Inflammatory macrophage treated with lipopolysaccharide for 4 hours (primary cell): ENCODE measurements at regions not wholly inside any gene's neighbourhood (a gene's known extent, or its start where the extent isn't known, plus 50 kb on each side); places are given as distances from the start of the nearest gene placed in this dataset.

ENCODE experiments used
- DNase-seq: peaks from one replicate; pipeline ENCODE4 v3.0.0-alpha.2; 2020

GRCh38 chr15:97525809-97526208 lies 434.7 kb upstream of the ARRDC4 start:
- no peak for DNase-seq

DNA sequence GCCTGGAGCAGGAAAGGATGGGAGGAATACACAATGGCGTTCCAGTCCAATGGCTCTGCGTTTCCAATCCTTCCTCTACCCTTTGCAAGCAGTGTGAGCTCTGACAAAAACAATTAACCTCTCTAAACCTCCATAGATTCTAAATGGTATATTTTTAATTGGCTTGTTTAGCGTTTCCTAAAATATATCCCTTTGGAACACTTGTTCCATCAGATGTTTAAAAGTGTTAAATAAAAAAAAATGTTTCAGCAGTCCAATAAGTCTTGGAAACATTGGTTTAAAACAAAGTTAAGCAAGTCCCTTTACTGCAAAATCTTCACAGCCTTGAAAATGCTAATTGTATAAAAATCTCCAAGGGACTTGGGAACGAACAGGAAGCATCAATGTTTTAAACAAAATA lies 432.3 kb upstream of the ARRDC4 start:
- no peak for DNase-seq

- peak; percentile 30 for DNase-seq
Measured at GRCh38 chr15:97545799-97546198, 414.7 kb upstream of the ARRDC4 start.

GRCh38 chr15:97547381-97547780 lies 413.1 kb upstream of the ARRDC4 start:
- no peak for DNase-seq

DNA sequence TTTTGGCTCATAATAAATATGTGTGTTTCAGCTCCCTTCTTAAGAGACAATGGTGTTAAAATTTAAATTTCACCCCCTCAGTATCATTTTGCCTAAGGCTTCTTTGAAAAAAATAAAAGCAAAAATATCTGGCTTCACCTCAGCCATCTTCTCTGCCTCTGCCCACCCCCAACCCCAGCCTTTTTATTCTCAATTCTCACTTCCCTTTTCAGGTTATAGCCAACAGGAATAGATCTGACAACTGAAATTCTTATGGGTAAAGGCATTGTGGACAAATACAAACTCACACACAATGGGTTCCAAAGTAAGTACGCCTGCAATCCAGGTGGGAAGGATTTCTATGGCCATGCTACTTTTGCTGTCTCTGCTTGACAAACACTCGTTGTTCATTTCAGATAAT lies 399.0 kb upstream of the ARRDC4 start:
- no peak for DNase-seq

- no peak for DNase-seq
Measured at GRCh38 chr15:97563516-97563915, 397.0 kb upstream of the ARRDC4 start.

DNA sequence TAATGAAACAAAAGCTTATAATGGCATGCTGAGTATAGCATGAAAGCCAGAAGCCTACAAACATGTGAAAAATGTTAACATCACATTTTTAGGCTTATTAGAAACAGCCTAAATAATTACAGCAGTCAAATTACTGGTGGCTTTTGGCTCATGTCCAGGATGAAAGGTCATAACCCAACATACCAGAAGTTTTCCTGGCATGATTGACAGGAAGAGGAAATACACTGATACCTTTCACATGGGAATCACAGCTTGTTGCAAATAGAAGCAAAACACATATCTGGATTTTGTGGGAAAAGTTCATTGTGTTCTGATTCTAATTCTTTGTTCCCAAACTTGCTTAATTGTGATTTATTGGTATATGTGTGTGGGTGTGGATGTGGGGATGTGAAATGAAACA lies 393.5 kb upstream of the ARRDC4 start:
- DNase-seq, result no peak

DNA sequence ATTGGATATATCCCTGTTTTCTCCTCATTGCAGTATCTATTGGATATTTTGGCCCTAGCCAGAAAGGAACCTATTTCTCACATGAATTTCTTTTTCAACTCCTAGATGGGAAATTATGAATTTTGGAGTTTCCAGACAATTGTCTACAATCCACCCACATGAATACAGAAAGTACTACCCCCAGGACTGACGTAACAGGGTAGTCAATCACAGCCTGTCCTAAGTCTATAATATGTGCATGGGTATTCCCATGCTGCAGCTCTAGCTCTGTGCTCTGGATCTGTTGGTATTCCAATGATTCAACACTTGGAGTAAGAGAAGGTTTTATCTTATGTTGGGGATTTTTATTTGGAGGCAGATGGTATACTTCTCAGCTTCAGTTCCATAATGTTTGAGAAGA lies 393.1 kb upstream of the ARRDC4 start:
- DNase-seq, result no peak

- DNase-seq, result no peak
Measured at GRCh38 chr15:97576929-97577645, 383.4 kb upstream of the ARRDC4 start.

GRCh38 chr15:97585408-97585807 lies 375.1 kb upstream of the ARRDC4 start:
- no peak for DNase-seq

DNA sequence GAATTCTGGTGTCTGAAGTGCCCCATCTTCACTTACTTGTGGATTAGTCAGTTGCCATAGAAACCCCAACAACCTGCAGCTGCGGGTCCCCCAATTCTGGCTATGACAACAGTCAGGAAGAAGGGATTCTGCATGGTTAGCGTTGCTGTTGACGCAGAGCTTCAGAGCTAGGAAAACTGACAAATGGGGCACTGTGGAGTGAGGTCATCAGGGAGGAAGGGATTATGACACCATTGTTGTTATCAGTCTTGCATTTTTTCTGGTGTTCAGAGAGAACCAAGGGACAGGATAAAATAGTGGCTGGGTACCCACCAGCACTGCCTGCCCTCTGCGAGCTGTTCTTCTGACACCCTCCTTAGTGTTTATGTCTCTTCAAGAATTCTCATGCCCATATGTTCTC lies 367.7 kb upstream of the ARRDC4 start:
- DNase-seq, result no peak

GRCh38 chr15:97597801-97598200 lies 362.7 kb upstream of the ARRDC4 start:
- DNase-seq, result no peak

DNA sequence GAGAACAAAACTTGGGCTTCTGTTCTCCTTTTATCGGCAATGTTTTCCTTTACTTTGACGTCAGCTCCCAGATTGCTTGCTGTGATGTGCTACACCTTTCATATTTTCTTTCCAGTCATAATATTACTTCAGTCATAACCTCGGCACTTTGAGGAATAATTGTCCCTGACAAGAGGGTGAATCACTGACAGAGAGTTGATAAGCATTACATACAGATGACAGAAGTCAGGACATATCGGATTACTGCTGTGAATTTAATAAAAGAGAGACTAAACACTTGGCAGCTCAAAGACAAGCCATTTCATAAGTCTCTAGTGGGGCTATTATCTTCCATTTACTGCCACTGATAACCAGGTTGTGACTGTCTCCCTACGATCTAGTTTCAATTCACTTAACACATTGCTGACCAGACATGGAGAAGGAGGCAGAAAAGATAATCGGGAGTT lies 362.1 kb upstream of the ARRDC4 start:
- DNase-seq, result no peak

DNA sequence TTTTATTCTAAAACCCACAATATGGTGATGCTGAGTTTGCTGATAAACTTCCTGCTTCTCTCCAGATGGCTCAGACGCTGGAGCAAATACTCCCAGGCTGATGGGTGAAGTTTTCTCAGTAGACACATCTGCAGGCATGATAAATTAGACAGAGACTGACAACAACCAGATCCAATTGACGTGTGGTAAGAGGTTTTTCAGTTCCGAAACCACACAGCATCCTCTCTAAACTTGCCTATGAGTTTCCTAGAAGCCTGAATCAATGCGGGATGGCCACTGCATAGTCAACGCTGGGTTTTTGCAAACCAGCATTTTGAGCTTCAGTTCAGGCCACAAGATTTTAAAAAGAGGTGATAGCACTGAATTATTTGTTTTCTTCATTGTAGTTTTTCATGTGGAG lies 360.3 kb upstream of the ARRDC4 start:
- no peak for DNase-seq

DNA sequence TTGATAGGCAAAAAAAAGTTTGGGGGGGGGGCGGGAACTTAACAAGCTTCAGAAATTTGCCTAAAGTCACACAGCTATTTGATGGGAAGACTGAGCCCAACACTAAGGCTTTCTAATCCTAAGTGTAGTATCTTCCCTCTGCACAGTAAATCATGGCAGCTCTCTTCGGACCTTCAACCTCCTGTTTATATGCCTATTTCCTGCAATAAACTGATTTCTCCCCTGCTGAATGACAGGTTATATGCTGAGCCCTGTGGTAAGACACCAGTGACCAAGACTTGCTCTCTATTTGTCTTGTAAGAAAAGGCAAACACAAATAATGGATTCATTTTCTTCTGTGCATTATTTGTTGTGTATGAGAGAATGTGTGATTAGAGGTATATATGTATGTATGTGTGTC lies 355.8 kb upstream of the ARRDC4 start:
- no peak for DNase-seq

DNA sequence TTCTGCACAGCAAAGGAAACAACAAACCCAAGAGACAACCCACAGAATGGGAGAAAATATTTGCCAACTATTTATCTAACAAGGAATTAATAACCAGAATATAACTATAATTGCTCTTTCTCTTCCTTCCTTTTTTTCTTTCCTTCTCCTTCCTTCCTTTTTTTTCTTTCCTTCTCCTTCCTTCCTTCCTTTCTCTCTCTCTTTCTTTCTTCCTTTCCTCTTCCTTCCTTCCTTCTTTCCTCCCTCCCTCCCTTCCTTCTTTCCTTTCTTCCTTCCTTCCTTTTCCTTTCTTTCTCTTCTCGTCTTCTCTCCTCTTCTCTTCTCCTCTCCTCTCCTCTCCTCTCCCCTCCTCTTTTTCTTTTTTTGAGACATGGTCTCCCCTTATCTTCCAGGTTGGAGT lies 345.4 kb upstream of the ARRDC4 start:
- no peak for DNase-seq

DNA sequence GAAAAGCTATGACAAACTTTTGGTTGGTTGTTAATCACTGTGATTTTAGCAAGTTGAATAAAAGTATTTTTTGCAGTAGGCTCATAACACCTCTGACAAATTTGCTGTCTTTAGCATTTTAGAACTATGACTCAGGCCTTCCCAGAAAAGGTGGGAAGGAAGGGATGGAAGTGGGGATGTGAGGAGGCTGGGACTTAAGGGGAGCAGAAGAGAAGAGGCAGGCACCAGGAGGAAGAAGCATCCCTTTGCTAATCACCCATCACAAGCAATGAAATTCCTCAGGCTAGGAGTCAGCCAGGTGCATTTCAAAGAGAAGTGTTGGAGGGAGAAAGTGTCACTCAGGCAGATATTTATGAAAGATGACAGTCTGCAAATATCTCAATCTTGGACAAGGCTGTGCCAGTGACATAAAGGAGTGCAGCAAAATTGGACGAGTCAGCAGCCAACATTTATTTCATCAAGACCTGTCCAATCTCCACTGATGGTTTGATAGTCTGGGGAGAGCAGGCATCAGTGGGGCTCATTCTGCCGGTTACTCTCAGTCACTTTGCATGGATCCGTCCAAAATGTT lies 337.3 kb upstream of the ARRDC4 start:
- no peak for DNase-seq

DNA sequence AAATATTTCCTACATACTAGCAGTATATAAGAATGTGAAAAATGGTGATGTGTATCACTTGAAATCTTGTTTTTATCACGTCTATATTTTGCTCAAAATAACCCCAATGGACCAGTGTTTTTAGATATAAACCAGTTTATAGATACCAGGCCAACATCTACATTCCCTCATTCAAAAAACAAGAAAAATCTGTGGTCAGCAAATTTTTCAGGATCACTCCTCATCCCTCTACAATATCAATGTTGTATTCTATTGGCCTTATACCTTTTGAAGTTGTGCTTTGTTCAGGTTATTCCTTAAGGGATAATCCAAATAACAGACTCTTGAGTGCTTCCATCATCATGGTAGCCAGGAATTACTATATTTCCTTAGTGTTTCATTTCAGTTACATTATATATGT lies 332.9 kb upstream of the ARRDC4 start:
- no peak for DNase-seq

GRCh38 chr15:97645758-97646157 lies 314.7 kb upstream of the ARRDC4 start:
- DNase-seq, result no peak

- no peak for DNase-seq
Measured at GRCh38 chr15:97648728-97649127, 311.8 kb upstream of the ARRDC4 start.

DNA sequence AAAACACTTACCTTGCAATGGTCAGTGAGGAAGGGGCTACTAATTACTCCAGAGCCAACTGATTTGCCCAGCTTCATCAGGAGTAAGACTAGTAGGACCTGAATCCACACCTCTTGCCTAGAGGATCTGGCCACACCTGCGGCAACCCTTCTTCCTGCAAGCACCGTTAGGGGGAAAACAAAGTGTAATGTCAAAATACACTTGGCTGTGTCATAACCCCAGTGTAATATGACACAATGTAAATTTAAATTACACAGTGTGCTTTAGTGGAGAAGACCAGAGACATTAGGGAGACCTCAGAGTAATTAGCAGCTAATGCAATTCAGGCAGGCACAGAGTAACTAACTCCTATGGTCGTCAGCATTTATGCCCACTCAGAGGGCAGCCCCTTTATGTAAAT lies 308.5 kb upstream of the ARRDC4 start:
- DNase-seq, result no peak

DNA sequence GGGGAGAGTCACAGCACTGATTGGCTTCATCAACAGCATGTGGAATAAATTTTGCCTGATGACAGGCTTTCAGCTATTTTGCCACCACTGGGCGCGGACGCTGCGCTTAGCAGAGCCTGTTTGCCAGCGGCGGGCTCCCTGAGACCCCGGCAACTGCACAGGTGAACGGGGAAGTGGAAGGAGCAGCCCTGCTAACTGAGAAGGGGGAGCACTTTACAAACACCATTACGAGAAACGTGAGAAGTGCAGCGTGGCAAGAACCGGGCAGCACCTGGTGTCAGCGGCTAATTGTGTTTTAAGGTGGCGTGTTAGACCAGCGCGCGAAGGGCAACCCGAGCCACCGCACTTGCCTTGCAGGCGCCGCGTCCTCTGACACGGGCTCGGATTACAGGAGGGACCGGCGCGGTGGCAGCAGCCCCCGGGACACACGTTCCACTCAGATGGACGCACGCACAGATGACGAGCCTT lies 307.8 kb upstream of the ARRDC4 start:
- no peak for DNase-seq

DNA sequence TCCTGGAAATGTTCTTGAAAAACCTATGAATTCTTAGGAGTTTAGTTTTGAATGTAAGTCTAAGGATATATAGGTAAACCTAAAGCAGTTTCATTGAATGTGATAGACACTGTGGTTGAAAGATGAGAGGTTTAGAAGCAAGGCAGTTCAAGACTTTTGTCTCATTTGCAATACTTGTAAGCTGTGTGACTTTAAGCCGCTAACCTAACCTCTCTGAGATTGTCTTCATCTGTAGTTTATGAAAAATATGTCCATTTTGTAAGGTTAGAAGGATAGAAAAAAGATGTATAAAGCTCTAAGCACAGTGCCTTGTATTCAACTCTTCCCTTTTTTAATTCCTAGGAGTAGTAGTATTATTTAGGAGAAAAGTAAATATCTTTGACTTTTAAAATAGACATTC lies 306.6 kb upstream of the ARRDC4 start:
- DNase-seq, result no peak

DNA sequence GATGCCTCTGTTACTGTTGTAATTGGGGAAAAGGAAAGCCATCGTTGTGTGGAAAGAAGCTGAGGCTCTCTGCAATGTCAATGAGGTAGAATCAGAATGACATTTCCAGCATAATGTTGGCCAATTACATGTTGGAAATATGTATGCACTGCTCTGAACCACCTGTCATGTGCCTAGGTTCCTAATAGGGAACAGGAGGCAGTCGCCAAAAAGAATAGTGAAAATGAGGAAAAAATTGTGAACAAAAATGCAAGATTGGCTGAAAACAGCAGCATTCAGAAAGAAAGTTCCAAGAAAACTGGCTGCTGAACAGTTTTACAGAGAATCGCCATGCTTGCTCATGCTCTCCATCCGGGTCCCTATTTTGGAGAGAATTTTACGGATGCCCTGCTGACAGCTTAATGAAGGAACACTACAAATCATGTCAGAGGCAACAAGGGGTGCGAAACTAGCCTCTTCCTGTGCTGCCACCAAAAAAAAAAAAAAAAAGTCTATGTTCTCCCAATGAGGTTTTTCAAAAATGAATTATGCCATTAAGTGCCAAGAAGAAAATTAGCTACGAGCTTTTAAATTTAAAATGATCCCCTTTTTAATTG lies 305.9 kb upstream of the ARRDC4 start:
- no peak for DNase-seq

GRCh38 chr15:97661796-97662195 lies 298.7 kb upstream of the ARRDC4 start:
- DNase-seq, result no peak
